ENCODE measurements at regions not wholly inside any gene's neighbourhood (a gene's known extent, or its start where the extent isn't known, plus 50 kb on each side); places are given as distances from the start of the nearest gene placed in this dataset.
"Not testable (repeated sequence)": the region's sequence is repeated elsewhere in the genome, so short reads cannot be mapped to it uniquely, and the experiment has no call there.

GRCh38 chr3:150133293-150133692, 162.6 kb upstream of the PFN2 start:
- no peak for DNase-seq

GRCh38 chr3:150132101-150132749, 161.5 kb upstream of the PFN2 start:
- DNase-seq = no peak

DNA sequence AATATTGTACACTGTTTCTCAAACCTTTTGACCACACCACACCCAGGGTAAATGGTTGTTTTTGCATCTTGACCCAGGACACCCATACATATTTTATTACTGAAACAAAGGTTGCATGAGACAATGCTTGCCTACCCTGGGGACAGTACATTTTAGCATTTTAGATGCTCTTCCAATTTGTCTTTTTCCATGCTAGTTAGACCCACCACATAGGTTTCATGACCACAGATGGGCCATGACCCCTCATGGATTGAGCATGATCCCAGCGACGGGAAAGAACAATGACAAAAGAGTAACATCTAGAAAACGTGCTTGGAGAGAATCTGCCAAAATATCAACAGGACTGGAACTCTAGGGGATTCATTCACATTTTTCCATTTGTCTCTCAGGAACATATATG, 161.0 kb upstream of the PFN2 start:
- no peak for DNase-seq

GRCh38 chr3:150130404-150131100, 159.9 kb upstream of the PFN2 start:
- no peak for DNase-seq

- DNase-seq = peak in 1 of 51 donors; percentile 1
Observed at GRCh38 chr3:150129166-150129565, 158.5 kb upstream of the PFN2 start.

GRCh38 chr3:150128126-150128525, 157.4 kb upstream of the PFN2 start:
- peak in 13 of 51 donors; percentile 4 to 52 (median 7) for DNase-seq

DNA sequence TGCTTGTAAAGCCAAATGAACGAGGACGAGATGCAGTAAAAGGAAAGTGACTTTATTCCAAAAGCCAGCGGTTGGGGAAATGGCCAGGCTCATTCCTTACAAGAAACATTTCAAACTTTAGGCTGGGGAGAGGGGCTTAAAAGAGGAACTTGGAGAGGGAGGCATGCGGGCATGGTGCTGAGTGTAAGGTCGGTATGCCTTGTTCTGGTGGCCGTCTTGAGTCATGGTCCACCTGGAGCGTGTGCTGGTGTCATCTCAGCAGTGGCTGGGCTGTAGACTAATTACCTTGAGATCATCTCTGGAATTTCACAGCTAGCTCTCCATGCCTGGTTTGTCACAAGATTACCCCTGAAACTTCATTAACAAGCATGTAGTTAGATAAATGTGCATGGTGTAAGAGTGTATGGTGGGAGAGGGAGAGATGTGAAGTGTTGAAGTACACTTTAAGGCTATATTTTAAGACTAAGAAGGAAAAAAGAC, 156.4 kb upstream of the PFN2 start:
- DNase-seq = no peak

DNA sequence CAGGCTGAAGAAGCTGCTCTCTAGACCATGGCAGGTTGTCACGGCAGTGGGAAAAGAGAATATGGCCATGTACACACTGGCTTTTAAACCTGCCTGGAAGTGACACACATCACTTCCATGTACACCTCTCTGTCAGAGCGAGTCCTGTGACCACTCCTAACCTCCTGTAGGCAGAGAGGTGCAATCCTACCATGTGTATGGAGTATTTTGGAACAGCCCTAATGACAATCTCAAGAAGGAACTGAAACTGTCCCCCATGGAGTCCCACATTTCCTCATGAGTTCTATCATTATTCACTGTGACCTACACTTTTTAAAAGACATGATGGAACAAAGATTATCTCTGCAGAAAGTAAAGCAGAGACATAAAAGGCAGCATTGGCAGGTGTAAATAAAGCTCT, 153.4 kb upstream of the PFN2 start:
- DNase-seq = no peak

DNA sequence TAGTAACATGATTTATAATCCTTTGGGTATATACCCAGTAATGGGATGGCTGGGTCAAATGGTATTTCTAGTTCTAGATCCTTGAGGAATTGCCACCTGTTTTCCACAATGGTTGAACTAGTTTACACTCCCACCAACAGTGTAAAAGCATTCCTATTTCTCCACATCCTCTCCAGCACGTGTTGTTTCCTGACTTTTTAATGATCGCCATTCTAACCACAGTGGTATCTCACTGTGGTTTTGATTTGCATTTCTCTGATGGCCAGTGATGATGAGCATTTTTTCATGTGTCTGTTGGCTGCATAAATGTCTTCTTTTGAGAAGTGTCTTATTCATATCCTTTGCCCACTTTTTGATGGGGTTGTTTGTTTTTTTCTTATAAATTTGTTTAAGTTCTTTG, 152.6 kb upstream of the PFN2 start:
- not testable (repeated sequence) for DNase-seq

GRCh38 chr3:150118219-150118618, 147.5 kb upstream of the PFN2 start:
- no peak for DNase-seq

DNA sequence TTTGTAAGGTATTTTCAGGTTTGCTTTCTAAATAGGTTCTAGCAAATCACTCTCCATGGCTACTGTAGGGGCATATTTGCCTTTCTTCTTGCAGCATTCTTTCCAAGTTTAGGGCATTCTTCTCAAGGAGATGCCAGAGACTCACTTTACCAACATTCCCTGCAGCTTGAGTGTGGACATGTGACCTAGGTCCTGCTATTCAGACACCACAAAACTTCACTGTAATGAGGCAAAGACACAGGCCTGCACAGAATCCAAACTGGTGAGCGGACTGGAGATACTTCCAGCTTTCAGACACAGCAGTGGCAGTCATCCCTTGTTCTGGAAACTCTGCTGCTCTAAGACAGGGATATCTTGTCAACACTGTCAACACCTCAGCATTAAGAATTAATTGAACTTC, 146.4 kb upstream of the PFN2 start:
- DNase-seq = no peak

DNA sequence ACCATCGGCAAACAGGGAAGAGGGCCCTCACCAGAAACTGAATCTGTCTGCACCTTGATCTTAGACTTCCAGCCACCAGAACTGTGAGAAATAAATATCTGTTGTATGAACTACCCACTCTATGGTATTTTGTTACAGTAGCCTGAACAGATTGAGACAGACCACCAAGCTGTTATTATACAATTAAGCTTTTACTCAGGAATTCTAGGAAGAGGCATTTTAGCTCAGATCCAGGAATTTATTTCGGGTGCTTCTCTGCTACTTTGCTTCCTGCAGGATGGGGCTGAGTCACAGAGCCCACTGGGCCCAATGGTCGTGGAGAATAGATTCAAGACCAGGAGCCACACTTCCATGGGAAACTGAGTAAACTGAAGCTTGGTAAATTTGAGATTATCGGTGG, 145.5 kb upstream of the PFN2 start:
- DNase-seq = no peak

- no peak for DNase-seq
Observed at GRCh38 chr3:150114873-150115540, 144.3 kb upstream of the PFN2 start.

- no peak for DNase-seq
Observed at GRCh38 chr3:150114273-150114672, 143.6 kb upstream of the PFN2 start.

- no peak for DNase-seq
Observed at GRCh38 chr3:150110097-150110496, 139.4 kb upstream of the PFN2 start.

GRCh38 chr3:150107429-150108175, 136.9 kb upstream of the PFN2 start:
- no peak for DNase-seq

DNA sequence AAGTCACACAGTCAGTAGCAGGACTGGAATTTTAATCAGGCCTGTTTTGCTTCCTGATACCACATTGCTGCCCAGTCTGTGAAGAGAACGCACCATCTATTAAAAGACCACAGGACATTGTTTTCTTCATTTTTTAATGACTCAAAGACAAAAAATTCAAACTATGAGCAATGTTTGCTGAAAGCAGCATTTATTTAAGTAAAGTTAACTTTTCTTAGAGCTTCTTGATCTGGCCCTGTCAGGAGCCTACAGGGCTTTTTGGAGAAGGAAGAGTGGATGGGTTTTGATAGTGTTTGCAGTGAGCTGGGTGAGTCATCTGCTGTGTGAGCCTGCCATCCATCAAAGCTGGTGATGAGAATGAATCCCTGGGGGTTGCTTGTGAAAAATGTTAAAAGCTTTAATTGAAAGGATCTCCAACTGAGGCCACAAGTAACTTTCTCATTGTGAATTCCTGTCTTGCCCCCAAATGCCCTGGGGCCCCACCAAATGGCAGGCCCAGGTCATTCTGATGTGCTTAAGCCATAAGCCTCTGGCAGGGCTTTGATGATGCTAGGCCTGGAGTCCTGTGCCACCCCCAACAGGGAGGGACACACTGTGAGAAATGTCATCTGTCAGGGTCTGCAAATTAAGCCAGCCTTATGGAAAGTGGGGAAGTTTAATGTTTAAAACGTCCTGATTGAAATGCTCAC, 136.2 kb upstream of the PFN2 start:
- no peak for DNase-seq

DNA sequence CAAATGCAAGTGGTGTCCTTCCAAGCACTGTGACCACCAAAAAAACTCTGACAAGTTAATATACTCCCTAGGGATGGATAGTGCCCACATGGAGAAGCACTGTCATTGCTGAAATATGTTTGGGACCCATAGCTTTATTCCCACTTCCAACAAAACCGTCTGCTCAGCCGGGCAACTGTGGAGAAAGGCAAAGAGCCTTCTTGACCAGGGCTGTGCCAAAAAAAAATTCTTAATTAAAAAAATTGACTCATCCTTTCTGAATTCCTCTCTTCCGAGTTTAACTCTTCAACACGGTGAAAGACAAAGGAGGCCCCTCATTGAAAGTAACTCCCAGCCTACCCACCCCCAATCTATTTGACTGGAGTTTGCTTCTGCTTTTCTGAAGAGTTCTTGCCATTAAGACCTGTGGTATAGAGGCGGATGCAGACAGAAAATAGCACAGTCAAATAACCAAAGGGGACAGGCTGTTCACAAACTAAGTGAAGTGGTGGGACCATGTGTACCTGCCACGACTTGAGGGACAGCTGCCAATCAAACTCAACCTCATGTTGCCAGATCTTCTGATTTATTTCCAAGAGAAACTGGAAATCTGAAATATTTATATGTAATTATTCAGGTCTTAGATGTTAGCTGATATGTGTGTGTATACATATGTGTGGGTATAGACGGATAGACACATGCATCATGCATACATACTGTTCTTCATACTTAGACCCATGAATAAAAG, 135.4 kb upstream of the PFN2 start:
- DNase-seq = no peak

- DNase-seq = no peak
Observed at GRCh38 chr3:150105025-150105424, 134.3 kb upstream of the PFN2 start.

GRCh38 chr3:150104564-150104963, 133.9 kb upstream of the PFN2 start:
- no peak for DNase-seq

- no peak for DNase-seq
Observed at GRCh38 chr3:150101016-150101415, 130.3 kb upstream of the PFN2 start.

Measured in hypothalamus (tissue), 51 donors.